OCI-LY3 (cell line): ENCODE measurements at regions not wholly inside any gene's neighbourhood (a gene's known extent, or its start where the extent isn't known, plus 50 kb on each side); places are given as distances from the start of the nearest gene placed in this dataset.
"Not testable (repeated sequence)": the region's sequence is repeated elsewhere in the genome, so short reads cannot be mapped to it uniquely, and the experiment has no call there.

ENCODE experiments used
- EZH2phosphoT487 ChIP-seq: fragments of 200-600 bp; shearing (Covaris generic); IDR thresholded peaks from 2 replicates; pipeline ENCODE4 v1.6.1; 2018; ENCODE audit warnings: antibody characterized with exemption, mixed run types, low read depth
- TF ChIP-seq, protein P1 (sequence below): fragments of 200-600, 300-600 bp; sonication (generic); IDR thresholded peaks from 2 replicates; pipeline ENCODE4 v1.5.1; 2014; ENCODE audit warnings: antibody characterized with exemption, low read length, low read depth

DNA sequence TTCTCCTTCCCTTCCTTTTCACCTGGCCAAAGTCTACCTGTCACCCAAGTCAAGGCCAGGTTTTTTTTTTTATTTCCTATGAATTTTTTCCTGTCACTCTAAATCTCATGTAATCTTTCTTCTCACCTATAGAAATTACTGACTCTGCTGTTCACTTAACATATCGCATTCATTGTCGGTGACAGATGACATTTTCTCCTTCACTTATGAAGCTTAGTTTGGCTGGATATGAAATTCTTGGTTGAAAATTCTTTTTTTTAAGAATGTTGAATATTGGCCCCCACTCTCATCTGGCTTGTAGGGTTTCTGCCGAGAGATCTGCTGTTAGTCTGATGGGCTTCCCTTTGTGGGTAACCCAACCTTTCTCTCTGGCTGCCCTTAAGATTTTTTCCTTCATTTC is 142.8 kb downstream of the DYRK2 start:
- not testable (repeated sequence) for TF ChIP-seq EZH2phosphoT487
- TF ChIP-seq, protein P1, sequence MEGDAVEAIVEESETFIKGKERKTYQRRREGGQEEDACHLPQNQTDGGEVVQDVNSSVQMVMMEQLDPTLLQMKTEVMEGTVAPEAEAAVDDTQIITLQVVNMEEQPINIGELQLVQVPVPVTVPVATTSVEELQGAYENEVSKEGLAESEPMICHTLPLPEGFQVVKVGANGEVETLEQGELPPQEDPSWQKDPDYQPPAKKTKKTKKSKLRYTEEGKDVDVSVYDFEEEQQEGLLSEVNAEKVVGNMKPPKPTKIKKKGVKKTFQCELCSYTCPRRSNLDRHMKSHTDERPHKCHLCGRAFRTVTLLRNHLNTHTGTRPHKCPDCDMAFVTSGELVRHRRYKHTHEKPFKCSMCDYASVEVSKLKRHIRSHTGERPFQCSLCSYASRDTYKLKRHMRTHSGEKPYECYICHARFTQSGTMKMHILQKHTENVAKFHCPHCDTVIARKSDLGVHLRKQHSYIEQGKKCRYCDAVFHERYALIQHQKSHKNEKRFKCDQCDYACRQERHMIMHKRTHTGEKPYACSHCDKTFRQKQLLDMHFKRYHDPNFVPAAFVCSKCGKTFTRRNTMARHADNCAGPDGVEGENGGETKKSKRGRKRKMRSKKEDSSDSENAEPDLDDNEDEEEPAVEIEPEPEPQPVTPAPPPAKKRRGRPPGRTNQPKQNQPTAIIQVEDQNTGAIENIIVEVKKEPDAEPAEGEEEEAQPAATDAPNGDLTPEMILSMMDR, result not testable (repeated sequence)
